NT2/D1 (cell line): ENCODE measurements at regions not wholly inside any gene's neighbourhood (a gene's known extent, or its start where the extent isn't known, plus 50 kb on each side); places are given as distances from the start of the nearest gene placed in this dataset.

Experiments
- SUZ12 ChIP-seq: IDR thresholded peaks from 2 replicates; pipeline ENCODE4 v1.6.1; 2011; ENCODE audit not compliant: insufficient read length, insufficient read depth; ENCODE audit errors: extremely low read depth
- YY1 ChIP-seq: IDR thresholded peaks from 2 replicates; pipeline ENCODE4 v1.6.1; 2011; ENCODE audit not compliant: insufficient read length, insufficient read depth
- ZNF274 ChIP-seq: IDR thresholded peaks from 2 replicates; pipeline ENCODE4 v1.6.1; 2011; ENCODE audit warnings: mild to moderate bottlenecking, low read depth, low read length

- TF ChIP-seq ZNF274 (no peak), YY1 (no peak), SUZ12 (no peak)
These were observed 101.8 kb upstream of the VAV3 start for GRCh38 chr1:108066808-108067207.
